ENCODE measurements at regions not wholly inside any gene's neighbourhood (a gene's known extent, or its start where the extent isn't known, plus 50 kb on each side); places are given as distances from the start of the nearest gene placed in this dataset.
"Not testable (repeated sequence)": the region's sequence is repeated elsewhere in the genome, so short reads cannot be mapped to it uniquely, and the experiment has no call there.

DNA sequence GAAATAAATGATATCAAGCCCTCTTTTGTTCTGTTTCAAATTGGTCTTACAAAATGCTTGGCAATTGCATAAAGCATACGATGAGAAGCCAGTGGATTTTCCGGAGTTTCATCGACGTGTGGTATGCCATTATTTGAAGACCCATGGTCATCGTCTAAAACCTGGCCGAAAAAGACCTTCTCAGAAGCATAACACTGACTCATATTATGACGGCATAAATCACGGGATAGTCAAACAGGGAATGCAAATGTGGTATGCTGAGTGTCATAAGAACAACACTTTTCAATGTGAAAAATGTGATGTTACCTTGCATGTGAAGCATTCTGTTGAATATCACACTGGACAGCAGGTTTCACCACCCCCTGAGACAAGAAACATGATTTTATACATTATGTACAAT lies 695.2 kb downstream of the GRXCR1 start:
- POLR2A ChIA-PET, result no interaction called here
- H3K4me1 Mint-ChIP-seq, result no peaks in the 10 kb centered on the region
- intact Hi-C loops (cut with DNase I, micrococcal nuclease), result no loop called here

DNA sequence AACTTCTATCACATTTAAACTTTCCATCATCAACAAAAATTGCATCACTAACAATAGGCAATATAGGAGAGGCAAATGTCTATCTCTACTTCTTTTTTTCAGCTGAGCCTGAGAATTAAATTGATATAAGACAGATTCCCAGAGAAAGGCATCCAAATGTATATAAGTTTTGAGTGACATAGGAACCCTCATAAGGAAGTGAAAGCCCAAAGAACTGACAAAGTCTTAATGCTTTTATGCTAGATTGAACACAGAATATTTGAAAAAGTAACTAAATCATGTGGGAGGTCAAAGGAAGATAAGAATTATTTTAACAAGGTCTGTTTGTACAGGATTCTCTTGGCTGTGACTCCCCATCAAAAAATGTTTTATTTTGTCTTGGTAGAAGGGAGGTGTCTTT lies 714.9 kb downstream of the GRXCR1 start:
- no peak overlapping the region for H3K27ac Mint-ChIP-seq
- no peaks in the 10 kb centered on the region for H3K36me3 Mint-ChIP-seq (ENCODE audit: low read depth)
- H3K9me3 Mint-ChIP-seq (ENCODE audit: low read depth), result peaks cover 11% of the 10 kb centered on the region
- H3K4me3 Mint-ChIP-seq, result no peak overlapping the region
- intact Hi-C loops (cut with DNase I, micrococcal nuclease), result no loop called here
- ChIA-PET POLR2A (no interaction called here), CTCF (interaction anchor here (0.6 kb wide), 1 partner anchor 507 kb away, joined by 3 read pairs; no protein-coding TSS in a partner anchor)
- no peaks in the 10 kb centered on the region for H3K27me3 Mint-ChIP-seq
- no peak for DNase-seq
- no peak for ATAC-seq
- H3K4me1 Mint-ChIP-seq, result no peaks in the 10 kb centered on the region

More for the DNA sequence above, 695.2 kb downstream of the GRXCR1 start:
- no peak for ATAC-seq
- Mint-ChIP-seq H3K9me3 (ENCODE audit: low read depth) (peaks cover 10% of the 10 kb centered on the region), H3K4me3 (no peak overlapping the region), H3K27me3 (no peaks in the 10 kb centered on the region), H3K36me3 (ENCODE audit: low read depth) (no peaks in the 10 kb centered on the region), H3K27ac (no peak overlapping the region)
- CTCF ChIA-PET, result no interaction called here
- DNase-seq, result no peak

DNA sequence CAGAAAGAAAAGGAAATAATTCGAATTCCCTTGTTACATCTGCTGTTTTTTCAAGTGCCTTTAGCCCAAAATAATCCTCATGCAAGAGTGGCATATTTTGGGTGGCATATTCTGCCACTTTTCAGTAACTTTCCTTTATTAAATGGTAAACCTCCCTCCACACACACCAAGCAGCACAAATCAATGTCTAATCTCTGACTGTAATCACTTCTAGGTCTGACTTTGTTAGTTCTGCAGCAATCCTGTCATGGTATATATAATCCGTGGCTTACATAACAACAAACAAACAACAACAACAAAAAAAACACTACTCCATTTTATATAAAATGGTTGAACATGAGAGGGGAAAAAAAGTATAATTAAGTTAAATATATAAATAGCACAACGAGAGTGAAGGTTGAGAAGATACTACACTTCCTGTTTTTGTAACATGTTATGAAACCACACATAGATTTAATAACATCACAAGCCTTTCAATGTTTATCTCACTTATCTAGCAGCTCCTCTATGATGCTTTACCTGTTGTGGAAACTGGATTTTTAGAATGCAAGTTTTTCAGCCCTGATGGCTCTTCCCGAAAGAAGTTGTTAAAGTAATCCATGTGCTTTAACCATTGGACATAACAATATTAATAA lies 715.4 kb downstream of the GRXCR1 start:
- no peaks in the 10 kb centered on the region for H3K4me1 Mint-ChIP-seq
- no peak overlapping the region for H3K27ac Mint-ChIP-seq
- intact Hi-C loops (cut with DNase I, micrococcal nuclease), result no loop called here
- H3K36me3 Mint-ChIP-seq (ENCODE audit: low read depth), result no peaks in the 10 kb centered on the region
- peaks cover 11% of the 10 kb centered on the region for H3K9me3 Mint-ChIP-seq (ENCODE audit: low read depth)
- no peak for DNase-seq
- no peaks in the 10 kb centered on the region for H3K27me3 Mint-ChIP-seq
- no peak for ATAC-seq
- H3K4me3 Mint-ChIP-seq, result no peak overlapping the region
- ChIA-PET POLR2A (no interaction called here), CTCF (no interaction called here)

DNA sequence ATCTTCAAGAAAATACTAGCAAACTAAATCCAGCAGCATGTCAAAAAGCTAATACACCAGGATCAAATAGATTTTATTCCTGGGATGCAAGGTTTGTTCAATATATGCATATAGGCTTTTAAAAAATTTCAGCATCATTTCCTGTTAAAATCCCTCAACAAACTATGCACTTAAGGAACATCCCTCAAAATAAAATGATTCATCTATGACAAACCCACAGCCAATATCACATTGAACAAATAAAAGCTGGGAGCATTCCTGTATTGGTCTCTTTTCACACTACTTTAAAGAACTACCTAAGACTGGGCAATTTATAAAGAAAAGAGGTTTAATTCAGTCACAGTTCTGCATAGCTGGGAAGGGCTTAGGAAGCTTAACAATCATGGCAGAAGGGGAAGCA lies 726.7 kb downstream of the GRXCR1 start:
- Mint-ChIP-seq H3K4me3 (no peak overlapping the region), H3K4me1 (no peaks in the 10 kb centered on the region), H3K27me3 (no peaks in the 10 kb centered on the region), H3K36me3 (ENCODE audit: low read depth) (no peaks in the 10 kb centered on the region), H3K27ac (no peak overlapping the region), H3K9me3 (ENCODE audit: low read depth) (peaks cover 27% of the 10 kb centered on the region)
- ATAC-seq (no peak), DNase-seq (no peak)
- CTCF ChIA-PET, result no interaction called here
- POLR2A ChIA-PET, result no interaction called here
- intact Hi-C loops (cut with DNase I, micrococcal nuclease), result no loop called here

DNA sequence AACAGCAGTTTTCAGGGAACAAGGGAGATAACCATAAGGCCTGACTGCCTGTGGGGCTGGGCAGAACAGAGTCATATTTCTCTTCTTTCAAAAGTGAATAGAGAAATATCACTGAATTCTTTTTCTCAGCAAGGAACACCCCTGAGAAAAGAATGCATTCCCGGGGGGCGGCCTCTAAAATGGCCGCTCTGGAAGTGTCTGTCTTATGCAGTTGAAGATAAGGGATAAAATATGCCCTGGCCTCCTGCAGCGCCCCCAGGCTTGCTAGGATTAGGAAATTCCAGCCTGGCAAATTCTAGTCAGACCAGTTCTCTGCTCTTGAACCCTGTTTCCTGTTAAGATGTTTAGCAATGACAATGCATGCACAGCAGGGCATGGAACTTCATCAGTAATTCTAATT lies 745.4 kb downstream of the GRXCR1 start:
- H3K27ac Mint-ChIP-seq; H3K4me3 Mint-ChIP-seq; H3K27me3 Mint-ChIP-seq; DNase-seq; H3K4me1 Mint-ChIP-seq; POLR2A ChIA-PET; intact Hi-C loops (cut with DNase I, micrococcal nuclease); ATAC-seq; H3K36me3 Mint-ChIP-seq (ENCODE audit: low read depth); CTCF ChIA-PET: not testable (repeated sequence)
- H3K9me3 Mint-ChIP-seq (ENCODE audit: low read depth), result peaks cover 10% of the 10 kb centered on the region

DNA sequence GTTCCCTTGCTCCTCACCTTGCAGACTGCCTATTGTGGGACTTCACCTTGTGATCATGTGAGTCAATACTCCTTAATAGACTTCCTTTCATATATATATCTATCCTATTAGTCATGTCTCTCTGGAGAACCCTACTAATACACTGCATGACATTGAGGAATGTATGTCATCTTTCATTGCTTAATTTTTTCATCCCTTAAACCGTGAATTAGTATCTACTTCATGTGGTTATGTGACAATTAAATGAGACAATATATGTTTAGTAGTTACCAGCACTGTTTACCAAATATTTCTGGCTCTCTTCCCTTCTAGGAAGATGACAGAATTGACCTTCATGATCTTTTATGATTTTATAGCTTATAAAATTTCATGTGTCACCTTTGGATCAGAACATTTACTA lies 759.5 kb downstream of the GRXCR1 start:
- ATAC-seq (no peak), DNase-seq (no peak)
- Mint-ChIP-seq H3K27me3 (no peaks in the 10 kb centered on the region), H3K36me3 (ENCODE audit: low read depth) (no peaks in the 10 kb centered on the region), H3K4me3 (no peak overlapping the region), H3K27ac (no peak overlapping the region), H3K9me3 (ENCODE audit: low read depth) (peaks cover 9% of the 10 kb centered on the region), H3K4me1 (no peaks in the 10 kb centered on the region)
- ChIA-PET CTCF (no interaction called here), POLR2A (no interaction called here)
- intact Hi-C loops (cut with DNase I, micrococcal nuclease), result no loop called here

DNA sequence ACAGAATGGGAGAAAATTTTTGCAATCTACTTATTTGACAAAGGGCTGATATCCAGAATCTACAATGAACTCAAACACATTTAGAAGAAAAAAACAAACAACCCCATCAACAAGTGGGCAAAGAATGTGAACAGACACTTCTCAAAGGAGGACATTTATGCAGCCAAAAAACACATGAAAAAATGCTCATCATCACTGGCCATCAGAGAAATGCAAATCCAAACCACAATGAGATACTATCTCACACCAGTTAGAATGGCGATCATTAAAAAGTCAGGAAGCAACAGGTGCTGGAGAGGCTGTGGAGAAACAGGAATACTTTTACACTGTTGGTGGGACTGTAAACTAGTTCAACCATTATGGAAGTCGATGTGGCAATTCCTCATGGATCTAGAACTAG lies 767.0 kb downstream of the GRXCR1 start:
- H3K9me3 Mint-ChIP-seq (ENCODE audit: low read depth); H3K4me1 Mint-ChIP-seq; H3K27me3 Mint-ChIP-seq; H3K4me3 Mint-ChIP-seq; H3K36me3 Mint-ChIP-seq (ENCODE audit: low read depth); ATAC-seq; intact Hi-C loops (cut with DNase I, micrococcal nuclease); POLR2A ChIA-PET; H3K27ac Mint-ChIP-seq; CTCF ChIA-PET; DNase-seq: not testable (repeated sequence)

DNA sequence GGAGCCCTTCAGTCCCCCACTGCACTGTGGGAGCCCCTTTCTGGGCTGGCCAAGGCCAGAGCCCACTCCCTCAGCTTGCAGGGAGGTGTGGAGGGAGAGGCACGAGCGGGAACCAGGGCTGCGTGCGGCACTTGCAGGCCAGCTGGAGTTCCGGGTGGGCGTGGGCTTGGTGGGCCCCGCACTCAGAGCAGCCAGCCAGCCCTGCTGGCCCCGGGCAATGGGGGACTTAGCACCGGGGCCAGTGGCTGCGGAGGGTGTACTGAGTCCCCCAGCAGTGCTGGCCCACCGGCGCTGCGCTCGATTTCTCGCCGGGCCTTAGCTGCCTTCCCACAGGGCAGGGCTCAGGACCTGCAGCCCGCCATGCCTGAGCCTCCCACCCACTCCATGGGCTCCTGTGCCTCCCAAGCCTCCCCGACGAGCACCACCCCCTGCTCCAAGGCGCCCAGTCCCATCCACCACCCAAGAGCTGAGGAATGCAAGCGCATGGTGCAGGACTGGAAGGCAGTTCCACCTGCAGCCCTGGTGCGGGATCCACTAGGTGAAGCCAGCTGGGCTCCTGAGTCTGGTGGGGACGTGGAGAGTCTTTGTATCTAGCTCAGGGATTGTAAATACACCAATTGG lies 776.2 kb downstream of the KCTD8 start:
- H3K27ac Mint-ChIP-seq; H3K4me1 Mint-ChIP-seq; DNase-seq; H3K4me3 Mint-ChIP-seq; H3K27me3 Mint-ChIP-seq; POLR2A ChIA-PET; intact Hi-C loops (cut with DNase I, micrococcal nuclease); ATAC-seq; H3K36me3 Mint-ChIP-seq (ENCODE audit: low read depth); CTCF ChIA-PET: not testable (repeated sequence)
- H3K9me3 Mint-ChIP-seq (ENCODE audit: low read depth), result peaks cover 17% of the 10 kb centered on the region

DNA sequence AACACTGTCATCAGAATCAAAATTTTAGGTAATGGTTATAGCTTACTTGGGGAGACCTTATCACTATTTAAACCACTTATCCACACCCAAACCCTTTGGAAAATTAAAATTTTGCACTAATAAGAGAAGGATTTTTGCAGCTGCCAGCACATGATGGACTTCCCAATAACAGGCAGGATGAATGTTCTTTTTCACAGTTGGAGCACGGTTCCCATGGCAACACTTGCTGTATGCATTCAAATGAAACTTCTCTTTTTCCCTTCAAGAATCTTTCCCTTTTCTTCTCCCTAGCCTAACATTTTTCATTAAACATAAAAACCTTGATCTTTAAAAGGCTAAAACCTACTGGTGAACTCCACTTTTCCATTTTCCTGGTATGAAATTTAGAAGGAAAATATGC lies 768.2 kb downstream of the KCTD8 start:
- DNase-seq, result no peak
- Mint-ChIP-seq H3K9me3 (ENCODE audit: low read depth) (peaks cover 8% of the 10 kb centered on the region), H3K27ac (no peak overlapping the region), H3K36me3 (ENCODE audit: low read depth) (no peaks in the 10 kb centered on the region), H3K4me3 (no peak overlapping the region), H3K27me3 (no peaks in the 10 kb centered on the region), H3K4me1 (no peaks in the 10 kb centered on the region)
- no peak for ATAC-seq
- ChIA-PET CTCF (no interaction called here), POLR2A (no interaction called here)
- intact Hi-C loops (cut with DNase I, micrococcal nuclease), result no loop called here

DNA sequence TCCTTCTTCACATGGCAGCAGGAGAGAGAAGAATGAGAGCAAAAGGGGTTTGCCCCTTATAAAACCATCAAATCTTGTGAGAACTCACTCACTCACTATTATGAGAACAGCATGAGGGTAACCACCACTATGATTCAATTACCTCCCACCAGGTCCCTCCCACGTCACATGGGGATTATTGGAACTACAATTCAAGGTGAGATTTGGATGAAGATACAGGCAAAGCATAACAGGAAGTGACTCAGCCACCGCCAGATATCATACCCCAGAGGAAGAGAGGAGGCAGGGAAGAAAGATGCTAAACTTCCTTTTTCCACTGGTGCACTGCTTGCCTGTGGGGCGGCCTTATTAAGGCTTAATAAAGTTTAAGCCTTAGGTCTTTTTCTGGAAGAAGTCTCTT lies 766.1 kb downstream of the KCTD8 start:
- Mint-ChIP-seq H3K27me3 (no peaks in the 10 kb centered on the region), H3K27ac (no peak overlapping the region), H3K36me3 (ENCODE audit: low read depth) (no peaks in the 10 kb centered on the region), H3K4me1 (no peaks in the 10 kb centered on the region), H3K9me3 (ENCODE audit: low read depth) (peaks cover 1% of the 10 kb centered on the region), H3K4me3 (no peak overlapping the region)
- intact Hi-C loops (cut with DNase I, micrococcal nuclease), result no loop called here
- no peak for ATAC-seq
- CTCF ChIA-PET, result no interaction called here
- no peak for DNase-seq
- POLR2A ChIA-PET, result no interaction called here

DNA sequence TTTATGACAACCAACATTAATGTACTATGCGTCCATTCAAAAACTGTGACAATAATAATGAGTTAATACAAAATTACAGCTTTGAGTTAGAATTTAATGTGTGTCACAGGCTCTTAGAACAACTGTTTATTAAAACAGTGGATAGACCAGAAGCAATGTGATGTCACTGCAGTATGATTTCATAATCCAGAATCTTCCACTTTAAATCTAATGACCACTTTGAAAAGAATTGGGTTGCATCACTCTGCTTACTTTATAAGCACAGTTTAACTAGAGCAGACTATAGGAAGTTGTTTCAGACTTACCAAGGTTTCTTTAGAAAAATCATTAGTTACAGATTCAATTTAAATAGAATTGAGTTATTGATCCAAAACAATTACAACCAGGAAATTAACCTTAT lies 758.5 kb downstream of the KCTD8 start:
- Mint-ChIP-seq H3K27ac (no peak overlapping the region), H3K27me3 (no peaks in the 10 kb centered on the region), H3K36me3 (ENCODE audit: low read depth) (no peaks in the 10 kb centered on the region), H3K4me3 (no peak overlapping the region), H3K9me3 (ENCODE audit: low read depth) (peaks cover 15% of the 10 kb centered on the region), H3K4me1 (no peaks in the 10 kb centered on the region)
- intact Hi-C loops (cut with DNase I, micrococcal nuclease), result no loop called here
- ChIA-PET POLR2A (no interaction called here), CTCF (no interaction called here)
- DNase-seq, result no peak
- no peak for ATAC-seq

DNA sequence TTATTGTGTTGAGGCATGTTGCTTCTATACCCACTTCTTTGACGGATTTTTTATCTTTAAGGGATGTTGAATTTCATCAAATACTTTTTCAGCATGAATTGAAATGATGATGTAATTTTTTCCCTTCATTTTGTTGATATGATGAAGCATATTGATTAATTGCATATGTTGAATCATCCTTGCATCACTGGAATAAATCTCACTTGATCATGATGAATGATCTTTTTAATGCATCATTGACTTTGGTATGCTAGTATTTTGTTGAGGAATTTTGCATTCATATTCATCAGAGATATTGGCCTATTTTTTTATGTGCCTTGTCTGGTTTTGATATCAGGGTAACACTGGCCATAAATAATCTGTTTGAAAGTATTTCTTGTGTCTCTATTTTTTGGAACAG lies 754.7 kb downstream of the KCTD8 start:
- ATAC-seq, result no peak
- H3K27ac Mint-ChIP-seq, result no peak overlapping the region
- CTCF ChIA-PET, result no interaction called here
- H3K27me3 Mint-ChIP-seq, result no peaks in the 10 kb centered on the region
- POLR2A ChIA-PET, result no interaction called here
- DNase-seq, result no peak
- no peaks in the 10 kb centered on the region for H3K4me1 Mint-ChIP-seq
- peaks cover 21% of the 10 kb centered on the region for H3K9me3 Mint-ChIP-seq (ENCODE audit: low read depth)
- intact Hi-C loops (cut with DNase I, micrococcal nuclease), result no loop called here
- H3K36me3 Mint-ChIP-seq (ENCODE audit: low read depth), result no peaks in the 10 kb centered on the region
- no peak overlapping the region for H3K4me3 Mint-ChIP-seq

DNA sequence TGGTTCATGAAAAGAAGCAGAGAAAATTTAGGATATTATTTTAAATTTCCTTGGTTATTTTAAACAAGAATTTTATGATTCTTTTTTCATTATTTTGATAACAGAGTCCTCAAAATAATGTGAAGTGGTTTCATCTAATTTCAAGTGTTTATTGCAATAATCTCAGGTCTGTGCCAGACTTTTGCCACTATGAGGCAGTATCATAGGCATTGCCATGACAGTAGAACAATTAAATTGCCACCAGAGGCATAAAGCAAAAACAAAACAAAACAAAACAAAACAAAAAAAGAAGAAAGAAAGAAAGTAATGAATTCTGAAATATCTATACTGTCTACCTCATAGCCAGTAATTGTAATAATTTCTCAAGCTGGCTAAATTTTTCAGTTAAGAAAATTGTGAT lies 739.2 kb downstream of the KCTD8 start:
- ATAC-seq, result no peak
- H3K27me3 Mint-ChIP-seq, result no peaks in the 10 kb centered on the region
- H3K27ac Mint-ChIP-seq, result no peak overlapping the region
- intact Hi-C loops (cut with DNase I, micrococcal nuclease), result no loop called here
- peaks cover 5% of the 10 kb centered on the region for H3K9me3 Mint-ChIP-seq (ENCODE audit: low read depth)
- no peak for DNase-seq
- H3K4me1 Mint-ChIP-seq, result no peaks in the 10 kb centered on the region
- no peaks in the 10 kb centered on the region for H3K36me3 Mint-ChIP-seq (ENCODE audit: low read depth)
- no peak overlapping the region for H3K4me3 Mint-ChIP-seq
- POLR2A ChIA-PET, result no interaction called here
- CTCF ChIA-PET, result no interaction called here

Data from activated CD4-positive, alpha-beta T cell treated with anti-CD3 and anti-CD28 coated beads for 36 hours (primary cell).